ENCODE measurements at regions not wholly inside any gene's neighbourhood (a gene's known extent, or its start where the extent isn't known, plus 50 kb on each side); places are given as distances from the start of the nearest gene placed in this dataset.

DNA sequence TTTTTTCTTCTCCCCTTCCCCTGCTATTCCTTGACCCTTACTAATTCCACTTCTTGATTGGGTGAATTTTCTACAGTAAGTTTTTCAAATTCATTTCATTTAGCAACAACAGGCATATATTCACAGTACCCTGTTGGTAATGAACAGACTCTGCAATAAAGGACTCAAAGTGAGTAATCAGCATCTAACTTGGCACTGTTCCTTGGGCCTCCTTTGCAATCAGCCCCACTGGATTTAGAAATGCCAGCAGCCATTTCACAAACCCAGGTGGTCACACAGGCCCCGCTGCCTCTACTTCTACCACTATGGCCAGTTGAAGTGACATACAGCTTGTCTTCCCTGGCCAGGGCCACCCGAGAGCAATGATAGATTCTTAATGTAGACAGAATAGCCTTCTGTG is 113.8 kb downstream of the CYB561 start:
- no peaks in the 10 kb centered on the region for H3K27me3 ChIP-seq (ENCODE audit: control insufficient read depth, insufficient read depth, low read length)
- no peak overlapping the region for H3K27ac ChIP-seq
- no peak for TF ChIP-seq CTCF (IDR thresholded peaks at IDR 0.05)
- H3K36me3 ChIP-seq (ENCODE audit: control insufficient read depth, insufficient read depth, low read length): no peaks in the 10 kb centered on the region
- H3K4me1 ChIP-seq: no peaks in the 10 kb centered on the region
- no peak overlapping the region for H3K4me2 ChIP-seq (ENCODE audit: low read length)
- no peaks in the 10 kb centered on the region for H3K9me3 ChIP-seq (ENCODE audit: control insufficient read depth, low read length)
- no peak overlapping the region for H2AFZ ChIP-seq
- H3K79me2 ChIP-seq: no peaks in the 10 kb centered on the region
- H3K9ac ChIP-seq: no peak overlapping the region
- H3K4me3 ChIP-seq (ENCODE audit: low read depth, low read length): no peak overlapping the region

- Histone ChIP-seq H3K27ac (no peak overlapping the region), H3K9ac (no peak overlapping the region), H3K9me3 (ENCODE audit: control insufficient read depth, low read length) (no peaks in the 10 kb centered on the region), H3K4me2 (ENCODE audit: low read length) (no peak overlapping the region), H2AFZ (no peak overlapping the region), H3K36me3 (ENCODE audit: control insufficient read depth, insufficient read depth, low read length) (no peaks in the 10 kb centered on the region), H3K79me2 (no peaks in the 10 kb centered on the region), H3K4me3 (ENCODE audit: low read depth, low read length) (no peak overlapping the region), H3K4me1 (no peaks in the 10 kb centered on the region), H3K27me3 (ENCODE audit: control insufficient read depth, insufficient read depth, low read length) (no peaks in the 10 kb centered on the region)
- TF ChIP-seq CTCF (IDR thresholded peaks at IDR 0.05): no peak
Observed at GRCh38 chr17:63333869-63334268, 112.2 kb downstream of the CYB561 start.

DNA sequence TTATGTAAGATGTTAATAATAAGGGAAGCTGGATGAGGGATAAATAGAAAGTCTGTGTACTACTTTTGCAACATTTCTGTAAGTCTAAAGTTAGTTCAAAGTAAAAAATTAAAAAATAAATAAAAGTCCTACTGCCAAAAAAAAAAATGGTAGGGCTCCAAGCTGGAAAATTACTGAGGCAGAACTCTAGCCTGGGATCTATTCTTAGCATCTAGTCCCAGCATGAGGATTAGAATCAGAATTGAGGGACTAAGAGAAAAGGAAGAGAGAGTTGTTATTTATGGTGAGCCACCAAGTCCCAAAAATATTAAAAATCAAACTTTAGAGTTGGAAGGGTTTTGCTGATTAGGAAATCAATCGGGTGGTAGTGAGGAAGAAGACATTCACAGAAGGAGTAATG is 110.3 kb downstream of the CYB561 start:
- Histone ChIP-seq H3K4me1 (no peaks in the 10 kb centered on the region), H3K27ac (no peak overlapping the region), H3K79me2 (no peaks in the 10 kb centered on the region), H3K4me2 (ENCODE audit: low read length) (no peak overlapping the region), H3K4me3 (ENCODE audit: low read depth, low read length) (no peak overlapping the region), H3K27me3 (ENCODE audit: control insufficient read depth, insufficient read depth, low read length) (no peaks in the 10 kb centered on the region), H3K9ac (no peak overlapping the region), H3K36me3 (ENCODE audit: control insufficient read depth, insufficient read depth, low read length) (no peaks in the 10 kb centered on the region), H3K9me3 (ENCODE audit: control insufficient read depth, low read length) (no peaks in the 10 kb centered on the region), H2AFZ (no peak overlapping the region)
- no peak for TF ChIP-seq CTCF (IDR thresholded peaks at IDR 0.05)

DNA sequence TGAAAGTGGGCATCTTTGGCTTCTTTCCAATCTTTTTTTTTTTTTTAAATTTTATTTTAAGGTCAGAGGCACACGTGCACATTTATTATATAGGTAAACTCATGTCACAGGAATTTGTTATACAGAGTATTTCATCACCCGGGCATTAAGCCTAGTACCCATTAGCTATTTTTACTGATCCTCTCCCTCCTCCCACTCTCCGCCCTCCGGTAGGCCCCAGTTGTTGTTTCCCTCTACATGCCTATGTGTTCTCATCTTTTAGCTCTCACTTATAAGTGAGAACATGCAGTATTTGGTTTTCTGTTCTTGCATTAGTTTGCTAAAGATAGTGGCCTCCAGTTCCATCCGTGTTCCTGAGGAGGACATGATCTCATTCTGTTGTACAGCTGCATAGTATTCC is 108.5 kb downstream of the CYB561 start:
- no peak for TF ChIP-seq CTCF (IDR thresholded peaks at IDR 0.05)
- Histone ChIP-seq H3K9me3 (ENCODE audit: control insufficient read depth, low read length) (no peaks in the 10 kb centered on the region), H2AFZ (no peak overlapping the region), H3K4me1 (no peaks in the 10 kb centered on the region), H3K9ac (no peak overlapping the region), H3K4me2 (ENCODE audit: low read length) (no peak overlapping the region), H3K79me2 (no peaks in the 10 kb centered on the region), H3K36me3 (ENCODE audit: control insufficient read depth, insufficient read depth, low read length) (no peaks in the 10 kb centered on the region), H3K27me3 (ENCODE audit: control insufficient read depth, insufficient read depth, low read length) (no peaks in the 10 kb centered on the region), H3K4me3 (ENCODE audit: low read depth, low read length) (no peak overlapping the region), H3K27ac (no peak overlapping the region)

- no peak overlapping the region for H3K27ac ChIP-seq
- H3K27me3 ChIP-seq (ENCODE audit: control insufficient read depth, insufficient read depth, low read length): no peaks in the 10 kb centered on the region
- no peak overlapping the region for H3K4me2 ChIP-seq (ENCODE audit: low read length)
- no peaks in the 10 kb centered on the region for H3K36me3 ChIP-seq (ENCODE audit: control insufficient read depth, insufficient read depth, low read length)
- no peak overlapping the region for H3K9ac ChIP-seq
- no peak overlapping the region for H2AFZ ChIP-seq
- no peaks in the 10 kb centered on the region for H3K79me2 ChIP-seq
- H3K4me3 ChIP-seq (ENCODE audit: low read depth, low read length): no peak overlapping the region
- no peak for TF ChIP-seq CTCF (IDR thresholded peaks at IDR 0.05)
- H3K9me3 ChIP-seq (ENCODE audit: control insufficient read depth, low read length): no peaks in the 10 kb centered on the region
- H3K4me1 ChIP-seq: no peaks in the 10 kb centered on the region
Observed at GRCh38 chr17:63338272-63338671, 107.8 kb downstream of the CYB561 start.
